Astrocyte (in vitro differentiated cells and primary cell): ENCODE measurements at regions not wholly inside any gene's neighbourhood (a gene's known extent, or its start where the extent isn't known, plus 50 kb on each side); places are given as distances from the start of the nearest gene placed in this dataset.

Source experiments
- CTCF ChIP-seq: IDR thresholded peaks from 2 replicates; pipeline ENCODE4 v1.5.1; 2011; ENCODE audit warnings: low read depth, mild to moderate bottlenecking, inconsistent platforms, low read length, moderate library complexity; ENCODE audit not compliant: insufficient read depth
- EZH2 ChIP-seq: IDR thresholded peaks from 2 replicates; pipeline ENCODE4 v1.6.1; 2012; ENCODE audit warnings: mild to moderate bottlenecking, low read length, inconsistent platforms; ENCODE audit not compliant: insufficient read depth

GRCh38 chr14:94867209-94867608, 97.3 kb upstream of the GSC start:
- no peak for TF ChIP-seq CTCF
- no peak for TF ChIP-seq EZH2
